A549 (cell line): ENCODE measurements at regions not wholly inside any gene's neighbourhood (a gene's known extent, or its start where the extent isn't known, plus 50 kb on each side); places are given as distances from the start of the nearest gene placed in this dataset.

Experiments
- CTCF ChIP-seq: fragments of >200 bp; sonication (Bioruptor Twin); formaldehyde crosslinking; IDR thresholded peaks from 3 replicates; pipeline ENCODE4 v1.5.1; 2016
- ELK1 ChIP-seq: fragments of 150-350 bp; IDR thresholded peaks from 2 replicates; pipeline ENCODE4 v1.6.1; 2014; ENCODE audit warnings: low read depth, mild to moderate bottlenecking, low read length
- ESRRA ChIP-seq: fragments of 150-350 bp; IDR thresholded peaks from 2 replicates; pipeline ENCODE4 v1.6.1; 2014; ENCODE audit warnings: mild to moderate bottlenecking, low read length, borderline replicate concordance
- KDM5A ChIP-seq: fragments of 200-600 bp; sonication (generic); IDR thresholded peaks from 2 replicates; pipeline ENCODE4 v1.6.1; 2016; ENCODE audit warnings: antibody characterized with exemption, mild to moderate bottlenecking
- MAX ChIP-seq: IDR thresholded peaks from 2 replicates; pipeline ENCODE4 v1.6.1; 2012
- MAZ ChIP-seq: fragments of 150-350 bp; IDR thresholded peaks from 2 replicates; pipeline ENCODE4 v1.6.1; 2014; ENCODE audit warnings: antibody characterized with exemption, low read depth, low read length, borderline replicate concordance
- MYC ChIP-seq: IDR thresholded peaks from 2 replicates; pipeline ENCODE4 v1.6.1; 2012; ENCODE audit warnings: mild to moderate bottlenecking, inconsistent platforms, low read length, improper control_type of control experiment, borderline replicate concordance
- POLR2A ChIP-seq: IDR thresholded peaks from 2 replicates; pipeline ENCODE4 v1.6.1; 2012; ENCODE audit warnings: mild to moderate bottlenecking, low read length
- POLR2AphosphoS2 ChIP-seq: conservative IDR thresholded peaks from 2 replicates; pipeline ENCODE4 v1.6.1; 2012; ENCODE audit warnings: low read length, improper control_type of control experiment, inconsistent platforms
- RAD21 ChIP-seq, 2 experiments: fragments of >200 bp in 1 of 2; sonication (Bioruptor Twin) in 1 of 2; formaldehyde crosslinking in 1 of 2; IDR thresholded peaks in 1 of 2; conservative IDR thresholded peaks in 1 of 2; 2 replicates in 1 of 2; 3 replicates in 1 of 2; pipeline ENCODE4 v1.6.1; 2012 to 2018; ENCODE audit warnings: inconsistent platforms in 1 of 2
- SMC3 ChIP-seq: fragments of >200 bp; sonication (Bioruptor Twin); formaldehyde crosslinking; IDR thresholded peaks from 3 replicates; pipeline ENCODE4 v1.6.1; 2018; ENCODE audit warnings: inconsistent platforms
- SREBF2 ChIP-seq: fragments of 450-650 bp; IDR thresholded peaks from 2 replicates; pipeline ENCODE4 v1.6.1; 2014; ENCODE audit warnings: mild to moderate bottlenecking, moderate library complexity
- TP53 ChIP-seq: fragments of 250-450 bp; sonication (Bioruptor Pico); IDR thresholded peaks from 2 replicates; pipeline ENCODE4 v1.5.0; 2021; ENCODE audit warnings: mild to moderate bottlenecking, moderate library complexity

GRCh38 chr5:105739732-105740131, 1931.0 kb downstream of the EFNA5 start:
- TF ChIP-seq POLR2A, result no peak
- TF ChIP-seq MAX, result no peak
- no peak for TF ChIP-seq TP53 (CRISPR knock-in tag)
- no peak for TF ChIP-seq SMC3
- TF ChIP-seq ESRRA, result no peak
- TF ChIP-seq CTCF, result no peak
- TF ChIP-seq SREBF2, result no peak
- TF ChIP-seq POLR2AphosphoS2, result no peak
- no peak for TF ChIP-seq ELK1
- TF ChIP-seq KDM5A, result no peak
- TF ChIP-seq RAD21 (conservative IDR thresholded peaks at IDR 0.05 in 1 of 2, IDR thresholded peaks at IDR 0.05 in 1 of 2), result no peak
- TF ChIP-seq MAZ, result no peak
- no peak for TF ChIP-seq MYC
